GM12872 (cell line): ENCODE measurements at regions not wholly inside any gene's neighbourhood (a gene's known extent, or its start where the extent isn't known, plus 50 kb on each side); places are given as distances from the start of the nearest gene placed in this dataset.

Source experiments
- CTCF ChIP-seq: IDR thresholded peaks from 3 replicates; pipeline ENCODE4 v1.5.1; 2011; ENCODE audit warnings: low read depth, mild to moderate bottlenecking, low read length, moderate library complexity; ENCODE audit not compliant: insufficient read depth

GRCh38 chr13:111486331-111486730 is 165.9 kb downstream of the TEX29 start:
- no peak for TF ChIP-seq CTCF

GRCh38 chr13:111486801-111487200 is 166.4 kb downstream of the TEX29 start:
- TF ChIP-seq CTCF, result no peak

- no peak for TF ChIP-seq CTCF
Observed at GRCh38 chr13:111488486-111489132, 168.2 kb downstream of the TEX29 start.

- no peak for TF ChIP-seq CTCF
Observed at GRCh38 chr13:111489301-111489700, 168.9 kb downstream of the TEX29 start.

- TF ChIP-seq CTCF, result no peak
Observed at GRCh38 chr13:111490611-111491010, 170.2 kb downstream of the TEX29 start.

GRCh38 chr13:111491021-111491420 is 170.6 kb downstream of the TEX29 start:
- no peak for TF ChIP-seq CTCF

- no peak for TF ChIP-seq CTCF
Observed at GRCh38 chr13:111491659-111492058, 171.2 kb downstream of the TEX29 start.
